ENCODE measurements at regions not wholly inside any gene's neighbourhood (a gene's known extent, or its start where the extent isn't known, plus 50 kb on each side); places are given as distances from the start of the nearest gene placed in this dataset.

- TF ChIP-seq CTCF (conservative IDR thresholded peaks at IDR 0.05; ENCODE audit: low read depth, low read length) (no peak), EZH2 (IDR thresholded peaks at IDR 0.05; ENCODE audit: low read length, unreplicated experiment) (no peak), EZH2phosphoT487 (IDR thresholded peaks at IDR 0.05; ENCODE audit: borderline replicate concordance, low read length) (no peak)
Observed at GRCh38 chr4:31518796-31519250, 798.7 kb downstream of the PCDH7 start.
